PC-9 (cell line): ENCODE measurements at regions not wholly inside any gene's neighbourhood (a gene's known extent, or its start where the extent isn't known, plus 50 kb on each side); places are given as distances from the start of the nearest gene placed in this dataset.

ENCODE experiments used
- BruUV-seq: library from RNA; stranded (reverse); fragments of 400-500 nt; replicated peaks from 2 replicates; lab custom pipeline; 2021; lab: Mats Ljungman, UMichigan
- CTCF ChIA-PET: fragments of 300-600 bp; sonication (Branson Sonifier 250); formaldehyde crosslinking; loops from one replicate; lab custom pipeline; 2022; ENCODE audit warnings: antibody characterized with exemption; lab: Charles Lee
- POLR2A ChIA-PET: fragments of 300-600 bp; sonication (Branson Sonifier 250); formaldehyde crosslinking; loops from one replicate; lab custom pipeline; 2022; ENCODE audit warnings: antibody characterized with exemption; ENCODE audit not compliant: unreplicated experiment; lab: Charles Lee
- DNase-seq, 2 experiments: peaks; one replicate each; pipeline versions ENCODE4 v3.0.0 to v3.0.0-alpha.2; 2015 to 2022; ENCODE audit warnings: mixed read lengths in 1 of 2
- H2AFZ ChIP-seq: fragments of 200-600 bp; sonication (generic); 2 replicates; pipeline ENCODE4 v1.8.1; 2017; ENCODE audit warnings: antibody characterized with exemption
- H3F3A ChIP-seq: fragments of 200-600 bp; sonication (generic); 2 replicates; pipeline ENCODE4 v1.8.1; 2017; ENCODE audit warnings: antibody characterized with exemption, mild to moderate bottlenecking, low read depth; ENCODE audit not compliant: insufficient read depth
- H3K27ac ChIP-seq: fragments of 200-600 bp; sonication (generic); 2 replicates; pipeline ENCODE4 v1.6.1; 2016; ENCODE audit warnings: mixed run types
- H3K27me3 ChIP-seq: fragments of 200-600 bp; sonication (generic); 2 replicates; pipeline ENCODE4 v1.6.1; 2016; ENCODE audit warnings: low read depth, mixed run types; ENCODE audit not compliant: insufficient read depth
- H3K36me3 ChIP-seq: fragments of 200-600 bp; sonication (generic); 2 replicates; pipeline ENCODE4 v1.6.1; 2016; ENCODE audit warnings: low read depth, mixed run types
- H3K4me1 ChIP-seq: fragments of 200-600 bp; sonication (generic); replicated peaks from 2 replicates; pipeline ENCODE4 v1.6.1; 2016; ENCODE audit warnings: mixed run types; ENCODE audit not compliant: insufficient read depth
- H3K4me2 ChIP-seq: fragments of 200-600 bp; sonication (generic); 2 replicates; pipeline ENCODE4 v1.6.1; 2017; ENCODE audit warnings: mixed run types
- H3K4me3 ChIP-seq: fragments of 200-600 bp; sonication (generic); 2 replicates; pipeline ENCODE4 v1.6.1; 2016; ENCODE audit warnings: mixed run types
- H3K79me2 ChIP-seq: fragments of 200-600 bp; sonication (generic); 2 replicates; pipeline ENCODE4 v1.6.1; 2017; ENCODE audit warnings: low read depth, mixed run types
- H3K9me2 ChIP-seq: fragments of 200-600 bp; sonication (generic); 2 replicates; pipeline ENCODE4 v1.8.1; 2017; ENCODE audit warnings: mild to moderate bottlenecking; ENCODE audit not compliant: insufficient read depth
- H3K9me3 ChIP-seq: fragments of 200-600 bp; sonication (generic); 2 replicates; pipeline ENCODE4 v1.8.1; 2016; ENCODE audit warnings: low read depth; ENCODE audit not compliant: insufficient read depth
- H4K20me1 ChIP-seq: fragments of 200-600 bp; sonication (generic); 2 replicates; pipeline ENCODE4 v1.8.1; 2017; ENCODE audit not compliant: insufficient read depth
- EZH2 ChIP-seq: fragments of 200-600 bp; sonication (generic); IDR thresholded peaks from 2 replicates; pipeline ENCODE4 v1.8.0; 2017; ENCODE audit warnings: antibody characterized with exemption, low read depth
- intact Hi-C: fragments of 100-400 bp; cut with micrococcal nuclease; formaldehyde crosslinking; loops from one replicate; pipeline ENCODE4 v1.10.0; 2022; ENCODE audit not compliant: unreplicated experiment
- TF ChIP-seq, protein P1 (sequence below): fragments of 200-600 bp; sonication (generic); conservative IDR thresholded peaks from 2 replicates; pipeline ENCODE4 v1.6.1; 2017; ENCODE audit warnings: mixed run types, antibody characterized with exemption, mild to moderate bottlenecking, moderate library complexity

DNA sequence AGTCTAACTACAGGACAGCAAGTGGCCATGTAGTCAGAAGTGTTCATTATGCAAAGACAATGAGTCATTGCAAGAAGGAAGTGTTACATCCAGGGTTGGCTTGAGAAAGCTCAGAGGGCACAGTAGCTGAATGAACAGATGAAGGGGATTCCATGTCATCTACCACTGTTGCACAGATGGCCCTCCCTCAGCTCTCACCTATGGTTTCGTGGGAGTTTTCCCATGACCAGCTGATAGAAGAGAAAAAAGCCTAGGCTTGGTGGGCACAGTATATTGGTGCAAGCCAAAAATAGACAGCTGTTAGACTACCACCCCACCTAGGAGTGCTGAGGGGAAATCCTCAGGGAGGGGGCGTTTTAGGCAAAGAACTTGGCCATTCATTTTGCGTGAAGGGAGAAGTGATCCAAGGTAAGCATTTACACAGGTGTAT is 217.0 kb downstream of the DMRT2 start:
- POLR2A ChIA-PET: no interaction called here
- no peak for DNase-seq
- no peaks in the 10 kb centered on the region for H3K9me2 ChIP-seq
- H3K4me2 ChIP-seq: no peak overlapping the region
- H3K4me1 ChIP-seq: no peaks in the 10 kb centered on the region
- H2AFZ ChIP-seq: no peak overlapping the region
- H3K36me3 ChIP-seq: no peaks in the 10 kb centered on the region
- no peak for TF ChIP-seq EZH2
- TF ChIP-seq, protein P1, sequence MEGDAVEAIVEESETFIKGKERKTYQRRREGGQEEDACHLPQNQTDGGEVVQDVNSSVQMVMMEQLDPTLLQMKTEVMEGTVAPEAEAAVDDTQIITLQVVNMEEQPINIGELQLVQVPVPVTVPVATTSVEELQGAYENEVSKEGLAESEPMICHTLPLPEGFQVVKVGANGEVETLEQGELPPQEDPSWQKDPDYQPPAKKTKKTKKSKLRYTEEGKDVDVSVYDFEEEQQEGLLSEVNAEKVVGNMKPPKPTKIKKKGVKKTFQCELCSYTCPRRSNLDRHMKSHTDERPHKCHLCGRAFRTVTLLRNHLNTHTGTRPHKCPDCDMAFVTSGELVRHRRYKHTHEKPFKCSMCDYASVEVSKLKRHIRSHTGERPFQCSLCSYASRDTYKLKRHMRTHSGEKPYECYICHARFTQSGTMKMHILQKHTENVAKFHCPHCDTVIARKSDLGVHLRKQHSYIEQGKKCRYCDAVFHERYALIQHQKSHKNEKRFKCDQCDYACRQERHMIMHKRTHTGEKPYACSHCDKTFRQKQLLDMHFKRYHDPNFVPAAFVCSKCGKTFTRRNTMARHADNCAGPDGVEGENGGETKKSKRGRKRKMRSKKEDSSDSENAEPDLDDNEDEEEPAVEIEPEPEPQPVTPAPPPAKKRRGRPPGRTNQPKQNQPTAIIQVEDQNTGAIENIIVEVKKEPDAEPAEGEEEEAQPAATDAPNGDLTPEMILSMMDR: no peak
- H3K27ac ChIP-seq: no peak overlapping the region
- intact Hi-C loops: no loop called here
- H3K4me3 ChIP-seq: no peak overlapping the region
- no peaks in the 10 kb centered on the region for H4K20me1 ChIP-seq
- no peaks in the 10 kb centered on the region for H3K79me2 ChIP-seq
- CTCF ChIA-PET: no interaction called here
- no TSS peak for BruUV-seq
- H3K9me3 ChIP-seq: no peaks in the 10 kb centered on the region
- no peaks in the 10 kb centered on the region for H3F3A ChIP-seq
- H3K27me3 ChIP-seq: no peaks in the 10 kb centered on the region

DNA sequence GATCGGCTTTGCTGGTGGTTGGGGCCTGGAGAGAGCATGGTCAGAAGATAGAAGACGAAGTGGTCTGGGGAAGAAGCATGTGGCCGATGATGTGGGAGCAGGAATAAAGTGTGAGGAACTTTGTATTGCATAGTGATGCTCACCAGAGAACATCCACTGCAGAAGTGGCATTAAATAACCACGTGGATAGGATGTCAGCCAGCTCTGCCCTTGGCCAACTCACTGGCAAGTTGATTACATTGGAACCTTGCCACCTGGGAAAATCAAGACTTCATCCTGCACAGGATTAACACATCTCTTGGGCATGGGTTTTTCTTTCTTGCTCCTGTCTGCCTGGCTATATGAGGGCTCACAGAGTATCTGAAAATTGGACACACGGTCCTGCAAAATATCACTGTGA is 217.4 kb downstream of the DMRT2 start:
- Histone ChIP-seq H3K36me3 (no peaks in the 10 kb centered on the region), H3K27ac (no peak overlapping the region), H3K9me3 (no peaks in the 10 kb centered on the region), H3K9me2 (no peaks in the 10 kb centered on the region), H3K4me1 (no peaks in the 10 kb centered on the region), H3K27me3 (no peaks in the 10 kb centered on the region), H3F3A (no peaks in the 10 kb centered on the region), H4K20me1 (no peaks in the 10 kb centered on the region), H3K4me2 (no peak overlapping the region), H2AFZ (no peak overlapping the region), H3K79me2 (no peaks in the 10 kb centered on the region), H3K4me3 (no peak overlapping the region)
- POLR2A ChIA-PET: no interaction called here
- intact Hi-C loops: no loop called here
- no TSS peak for BruUV-seq
- TF ChIP-seq, protein P1: no peak
- TF ChIP-seq EZH2: no peak
- DNase-seq: no peak
- CTCF ChIA-PET: no interaction called here

DNA sequence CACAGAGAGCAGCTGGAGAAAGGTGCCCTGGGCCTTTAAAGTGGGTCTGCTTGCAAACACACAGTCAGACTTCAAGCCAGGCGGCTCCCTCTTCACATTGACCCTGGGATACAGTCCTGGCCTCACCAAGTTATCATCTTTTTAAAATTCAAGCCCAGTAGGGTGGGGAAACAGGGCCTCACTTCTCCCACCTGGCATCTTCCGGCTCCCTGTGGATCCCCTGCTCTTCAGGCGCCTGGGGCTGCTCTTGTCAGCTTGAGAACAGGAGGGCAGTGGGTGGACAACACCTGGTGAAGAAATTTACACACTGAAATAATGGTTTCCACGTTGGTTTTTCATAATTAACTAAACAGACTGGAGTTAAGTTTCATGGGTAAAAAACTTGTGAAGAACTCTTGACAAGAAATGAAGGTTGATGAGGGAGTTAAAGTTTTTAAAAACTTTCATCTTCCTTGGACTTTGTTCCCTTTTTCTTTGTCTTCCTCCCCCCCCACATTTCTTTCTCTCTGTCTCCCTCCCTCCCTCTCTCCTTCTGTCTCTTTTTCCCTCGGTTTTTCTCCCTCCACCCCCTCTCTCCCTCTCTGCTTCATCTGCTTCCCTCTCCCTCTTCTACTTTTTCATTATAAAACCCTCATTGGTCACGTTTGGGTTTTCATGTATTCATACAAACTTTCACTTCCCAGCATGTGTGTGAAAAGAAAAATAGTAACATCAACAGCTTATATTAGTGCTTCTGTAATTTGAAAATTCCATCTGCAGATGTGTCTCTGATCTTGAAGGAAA is 219.6 kb downstream of the DMRT2 start:
- Histone ChIP-seq H3K4me1 (no peaks in the 10 kb centered on the region), H4K20me1 (no peaks in the 10 kb centered on the region), H3K27me3 (no peaks in the 10 kb centered on the region), H3K79me2 (no peaks in the 10 kb centered on the region), H3K36me3 (no peaks in the 10 kb centered on the region), H3K9me2 (no peaks in the 10 kb centered on the region), H3K27ac (no peak overlapping the region), H3K4me2 (no peak overlapping the region), H3F3A (no peaks in the 10 kb centered on the region), H3K4me3 (no peak overlapping the region), H3K9me3 (no peaks in the 10 kb centered on the region), H2AFZ (no peak overlapping the region)
- intact Hi-C loops: no loop called here
- ChIA-PET POLR2A (no interaction called here), CTCF (no interaction called here)
- TF ChIP-seq EZH2: no peak
- TF ChIP-seq, protein P1: no peak
- BruUV-seq: no TSS peak
- no peak for DNase-seq
